ENCODE measurements at regions not wholly inside any gene's neighbourhood (a gene's known extent, or its start where the extent isn't known, plus 50 kb on each side); places are given as distances from the start of the nearest gene placed in this dataset.

- DNase-seq = no peak
- in situ Hi-C loops (cut with MboI; ENCODE audit: low pct_unique_long_range_greater_than_20kb, low sequenced_read_pairs) = no loop called here
Observed at GRCh38 chr4:96471956-96472867, 632.3 kb downstream of the PDHA2 start.

GRCh38 chr4:96473246-96473645 is 633.4 kb downstream of the PDHA2 start:
- in situ Hi-C loops (cut with MboI; ENCODE audit: low pct_unique_long_range_greater_than_20kb, low sequenced_read_pairs) = no loop called here
- DNase-seq = no peak

GRCh38 chr4:96483308-96484030 is 643.6 kb downstream of the PDHA2 start:
- in situ Hi-C loops (cut with MboI; ENCODE audit: low pct_unique_long_range_greater_than_20kb, low sequenced_read_pairs) = no loop called here
- DNase-seq = no peak

GRCh38 chr4:96486563-96486962 is 646.7 kb downstream of the PDHA2 start:
- DNase-seq = no peak

GRCh38 chr4:96497621-96498020 is 657.7 kb downstream of the PDHA2 start:
- in situ Hi-C loops (cut with MboI; ENCODE audit: low pct_unique_long_range_greater_than_20kb, low sequenced_read_pairs) = no loop called here
- DNase-seq = no peak

More at GRCh38 chr4:96486563-96486962, 646.7 kb downstream of the PDHA2 start:
- in situ Hi-C loops (cut with MboI; ENCODE audit: low pct_unique_long_range_greater_than_20kb, low sequenced_read_pairs) = no loop called here

- in situ Hi-C loops (cut with MboI; ENCODE audit: low pct_unique_long_range_greater_than_20kb, low sequenced_read_pairs) = no loop called here
Observed at GRCh38 chr4:96504386-96504785, 664.5 kb downstream of the PDHA2 start.

GRCh38 chr4:96509039-96509741 is 669.3 kb downstream of the PDHA2 start:
- DNase-seq = no peak

More at GRCh38 chr4:96504386-96504785, 664.5 kb downstream of the PDHA2 start:
- DNase-seq = no peak

GRCh38 chr4:96519291-96519690 is 679.4 kb downstream of the PDHA2 start:
- in situ Hi-C loops (cut with MboI; ENCODE audit: low pct_unique_long_range_greater_than_20kb, low sequenced_read_pairs) = no loop called here
- DNase-seq = no peak

More at GRCh38 chr4:96509039-96509741, 669.3 kb downstream of the PDHA2 start:
- in situ Hi-C loops (cut with MboI; ENCODE audit: low pct_unique_long_range_greater_than_20kb, low sequenced_read_pairs) = no loop called here

GRCh38 chr4:96521046-96521536 is 681.2 kb downstream of the PDHA2 start:
- DNase-seq = no peak
- in situ Hi-C loops (cut with MboI; ENCODE audit: low pct_unique_long_range_greater_than_20kb, low sequenced_read_pairs) = no loop called here

- DNase-seq = no peak
- in situ Hi-C loops (cut with MboI; ENCODE audit: low pct_unique_long_range_greater_than_20kb, low sequenced_read_pairs) = no loop called here
Observed at GRCh38 chr4:96523611-96524010, 683.7 kb downstream of the PDHA2 start.

GRCh38 chr4:96524311-96524875 is 684.5 kb downstream of the PDHA2 start:
- in situ Hi-C loops (cut with MboI; ENCODE audit: low pct_unique_long_range_greater_than_20kb, low sequenced_read_pairs) = no loop called here
- DNase-seq = no peak

GRCh38 chr4:96525898-96526297 is 686.0 kb downstream of the PDHA2 start:
- no peak for DNase-seq
- in situ Hi-C loops (cut with MboI; ENCODE audit: low pct_unique_long_range_greater_than_20kb, low sequenced_read_pairs) = no loop called here

- no peak for DNase-seq
- in situ Hi-C loops (cut with MboI; ENCODE audit: low pct_unique_long_range_greater_than_20kb, low sequenced_read_pairs) = no loop called here
Observed at GRCh38 chr4:96526625-96527024, 686.7 kb downstream of the PDHA2 start.

- in situ Hi-C loops (cut with MboI; ENCODE audit: low pct_unique_long_range_greater_than_20kb, low sequenced_read_pairs) = no loop called here
- no peak for DNase-seq
Observed at GRCh38 chr4:96531836-96532235, 691.9 kb downstream of the PDHA2 start.

GRCh38 chr4:96543346-96543745 is 703.5 kb downstream of the PDHA2 start:
- in situ Hi-C loops (cut with MboI; ENCODE audit: low pct_unique_long_range_greater_than_20kb, low sequenced_read_pairs) = no loop called here

GRCh38 chr4:96558466-96558865 is 718.6 kb downstream of the PDHA2 start:
- in situ Hi-C loops (cut with MboI; ENCODE audit: low pct_unique_long_range_greater_than_20kb, low sequenced_read_pairs) = no loop called here
- no peak for DNase-seq

More at GRCh38 chr4:96543346-96543745, 703.5 kb downstream of the PDHA2 start:
- no peak for DNase-seq

GRCh38 chr4:96566755-96567154 is 726.9 kb downstream of the PDHA2 start:
- in situ Hi-C loops (cut with MboI; ENCODE audit: low pct_unique_long_range_greater_than_20kb, low sequenced_read_pairs) = no loop called here

GRCh38 chr4:96585304-96585703 is 745.4 kb downstream of the PDHA2 start:
- in situ Hi-C loops (cut with MboI; ENCODE audit: low pct_unique_long_range_greater_than_20kb, low sequenced_read_pairs) = no loop called here
- no peak for DNase-seq

More at GRCh38 chr4:96566755-96567154, 726.9 kb downstream of the PDHA2 start:
- no peak for DNase-seq

- no peak for DNase-seq
- in situ Hi-C loops (cut with MboI; ENCODE audit: low pct_unique_long_range_greater_than_20kb, low sequenced_read_pairs) = no loop called here
Observed at GRCh38 chr4:96593422-96593821, 753.5 kb downstream of the PDHA2 start.

Data from KBM-7 (cell line).